HG02970 (cell line): ENCODE measurements at regions not wholly inside any gene's neighbourhood (a gene's known extent, or its start where the extent isn't known, plus 50 kb on each side); places are given as distances from the start of the nearest gene placed in this dataset.

ENCODE experiments used
- ATAC-seq: cut with Tn5 transposase; IDR thresholded peaks from one replicate; pipeline ENCODE4 v1.9.1; 2021; ENCODE audit warnings: mild to moderate bottlenecking, moderate library complexity, moderate number of reproducible peaks; ENCODE audit not compliant: unreplicated experiment, low FRiP score

DNA sequence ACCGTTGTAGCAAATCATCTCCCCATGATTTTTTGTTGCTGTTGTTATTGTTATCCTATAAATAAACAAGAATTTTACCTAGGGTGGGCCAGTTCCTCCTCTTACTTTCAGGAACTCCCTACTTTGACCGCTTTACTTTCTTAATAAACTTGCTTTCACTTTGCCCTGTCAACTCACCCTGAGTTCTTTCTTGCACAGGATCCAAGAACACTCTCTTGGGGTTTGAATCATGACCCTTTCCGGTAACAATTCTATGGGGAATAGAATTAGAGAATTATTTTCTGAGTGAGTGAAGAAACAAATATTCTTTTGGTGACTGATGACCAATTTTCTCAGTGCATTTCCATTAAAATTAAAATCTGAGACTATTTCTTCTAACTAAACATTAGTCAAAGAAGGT is 584.0 kb upstream of the TENM3 start:
- ATAC-seq: no peak

DNA sequence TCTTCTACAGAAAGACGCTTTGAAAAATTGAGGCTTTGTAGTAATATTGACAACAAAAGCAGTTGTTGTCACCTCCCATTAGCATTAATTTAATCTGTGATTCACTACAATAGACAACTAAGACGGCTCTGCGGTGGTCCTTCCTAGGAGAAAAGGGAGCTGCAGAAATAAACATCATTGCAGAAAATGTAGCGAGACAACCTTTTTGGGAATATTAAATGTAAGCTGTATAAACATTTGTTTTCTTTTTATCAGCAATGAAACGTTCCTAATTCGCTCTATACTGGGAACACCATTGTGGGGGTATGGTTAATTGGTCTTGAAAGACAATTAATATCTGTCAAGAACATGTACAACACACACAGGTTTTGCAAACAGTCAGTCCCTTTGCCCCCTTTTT is 583.3 kb upstream of the TENM3 start:
- no peak for ATAC-seq

DNA sequence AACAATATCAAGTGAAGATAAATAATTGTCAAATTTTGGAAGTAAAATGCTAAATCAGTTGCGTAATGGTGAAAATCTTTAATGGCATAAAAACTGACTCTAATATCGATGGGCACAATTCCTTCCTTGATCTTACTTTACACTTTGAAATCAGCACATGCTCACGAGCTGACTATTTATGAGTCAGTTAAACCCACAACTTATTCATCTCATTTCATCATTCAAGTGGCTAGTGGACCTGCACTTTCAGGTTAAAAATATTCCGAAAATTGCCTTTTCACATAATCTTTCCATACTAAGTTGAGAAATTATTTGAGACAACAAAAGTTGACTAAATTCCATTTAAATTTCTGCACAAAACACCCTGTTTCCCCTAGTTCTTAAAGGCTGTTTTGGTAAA is 582.1 kb upstream of the TENM3 start:
- ATAC-seq: no peak

GRCh38 chr4:181661923-181662322 is 581.3 kb upstream of the TENM3 start:
- ATAC-seq: no peak

DNA sequence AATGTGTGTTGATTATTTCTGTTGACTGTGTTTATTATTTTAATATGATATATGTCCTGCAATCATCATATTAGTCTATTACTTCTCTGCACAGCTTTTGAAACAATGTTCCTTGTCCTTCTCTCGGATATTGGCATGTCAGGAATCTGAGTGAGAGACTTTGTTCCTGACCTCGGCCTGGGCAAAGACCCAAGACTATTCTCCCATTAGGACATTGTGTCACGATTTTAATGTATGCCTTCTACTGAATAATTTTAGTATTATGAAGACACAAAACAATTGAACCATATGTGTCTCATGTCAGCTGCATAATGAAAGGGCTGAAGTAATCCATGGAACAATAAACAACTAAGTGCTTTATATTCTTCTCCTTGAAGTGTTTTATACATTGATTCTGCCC is 580.8 kb upstream of the TENM3 start:
- no peak for ATAC-seq

DNA sequence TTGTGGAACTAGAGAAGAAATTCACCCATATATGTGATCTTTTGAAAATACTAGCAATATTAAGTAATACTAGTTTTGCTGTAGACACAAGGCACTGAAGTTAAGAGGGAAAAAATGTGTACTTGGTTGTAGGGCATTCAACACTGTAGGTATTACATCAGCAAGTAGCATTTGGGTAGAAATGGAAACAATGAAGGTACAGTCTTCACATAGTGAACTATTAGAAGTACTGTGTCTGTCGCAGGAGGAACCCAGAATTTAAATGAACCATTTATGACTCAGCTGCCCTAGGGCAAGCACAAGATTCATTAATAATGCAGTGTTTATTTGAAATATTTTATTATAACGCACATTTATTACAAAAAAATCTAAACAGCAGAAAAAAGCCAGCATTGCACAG is 572.7 kb upstream of the TENM3 start:
- ATAC-seq: no peak

DNA sequence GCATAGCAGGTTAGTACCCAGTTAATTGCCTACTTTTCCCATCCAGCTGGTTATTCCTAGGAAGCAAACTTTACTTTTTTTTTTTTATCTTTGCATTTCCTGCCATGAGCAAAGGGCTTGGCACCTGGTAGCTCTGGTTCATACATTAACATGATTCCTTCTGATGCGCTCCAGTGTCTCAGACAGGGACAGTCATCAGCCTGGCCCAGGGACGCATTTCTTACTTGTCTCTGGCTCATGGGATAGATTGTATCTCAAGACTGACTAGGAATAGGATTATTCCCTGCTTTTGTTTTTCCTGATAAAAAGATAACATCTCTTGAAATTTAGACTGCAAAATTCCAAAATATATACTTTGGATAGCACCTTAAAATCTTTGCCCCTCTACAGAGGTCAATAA is 571.5 kb upstream of the TENM3 start:
- ATAC-seq: no peak

- ATAC-seq: no peak
These were observed 570.5 kb upstream of the TENM3 start for GRCh38 chr4:181672751-181673150.

DNA sequence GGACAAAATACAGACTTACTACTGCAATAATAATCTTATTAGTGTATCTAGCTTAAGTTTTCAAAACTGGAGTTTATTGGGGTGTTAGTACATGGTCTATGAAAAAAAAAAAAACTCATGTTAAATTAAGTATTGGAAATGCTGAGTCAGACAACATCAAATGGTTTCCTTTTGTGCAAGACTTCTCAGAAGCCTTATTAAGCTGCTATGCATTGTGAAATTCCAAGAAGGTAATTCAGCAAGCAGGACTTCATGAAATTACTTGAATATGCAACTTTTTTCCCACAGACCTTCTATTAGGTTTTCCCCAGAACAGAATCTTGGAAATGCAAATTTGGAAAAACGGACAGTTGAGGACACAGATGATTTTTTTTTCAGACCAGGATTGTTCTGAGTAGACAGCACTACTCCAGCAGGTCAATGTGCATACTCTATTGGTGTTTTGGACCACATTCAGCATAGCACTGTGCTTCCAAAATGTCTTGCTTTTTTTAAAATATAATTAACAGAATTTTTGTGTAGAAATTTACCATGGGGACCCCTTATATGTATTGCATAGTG is 568.8 kb upstream of the TENM3 start:
- no peak for ATAC-seq

- ATAC-seq: no peak
These were observed 566.7 kb upstream of the TENM3 start for GRCh38 chr4:181676546-181676945.

DNA sequence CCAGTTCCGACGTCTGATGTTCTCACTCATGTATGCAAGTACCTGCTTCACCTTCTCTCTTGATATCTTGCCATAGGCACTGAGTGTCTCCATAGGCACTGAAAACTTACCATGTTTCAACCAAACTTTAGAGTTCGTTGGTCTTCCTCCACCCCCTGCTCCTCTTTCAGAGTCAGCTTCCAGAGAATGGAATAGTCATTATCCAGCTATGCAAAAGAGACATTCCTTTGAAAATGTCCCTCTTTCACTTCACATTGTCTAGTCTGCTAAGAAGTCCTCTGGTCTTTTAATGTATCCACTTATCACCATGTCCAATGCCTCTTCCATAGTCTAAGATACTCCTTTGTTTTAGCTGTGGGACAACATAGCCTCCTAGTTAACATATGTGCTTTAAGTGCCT is 566.0 kb upstream of the TENM3 start:
- no peak for ATAC-seq

DNA sequence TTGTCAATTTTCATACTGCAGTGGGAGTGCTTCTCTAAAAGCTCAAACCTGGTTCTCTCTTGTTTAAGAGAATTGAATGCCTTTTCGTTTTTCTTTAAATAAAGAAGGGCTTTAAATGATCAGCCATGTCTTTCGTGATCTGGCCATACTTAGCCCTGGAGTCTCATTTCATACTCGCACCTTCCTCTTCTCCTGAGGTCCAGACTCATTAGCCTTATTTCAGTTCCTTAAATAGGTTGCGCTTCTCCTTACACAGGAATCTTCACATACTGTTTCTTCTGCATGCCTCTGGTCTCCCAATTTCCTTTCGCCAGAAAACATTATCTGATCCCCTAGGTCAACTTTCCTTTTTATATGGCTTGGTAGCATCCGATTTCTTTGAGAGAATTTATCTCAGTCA is 565.6 kb upstream of the TENM3 start:
- no peak for ATAC-seq

DNA sequence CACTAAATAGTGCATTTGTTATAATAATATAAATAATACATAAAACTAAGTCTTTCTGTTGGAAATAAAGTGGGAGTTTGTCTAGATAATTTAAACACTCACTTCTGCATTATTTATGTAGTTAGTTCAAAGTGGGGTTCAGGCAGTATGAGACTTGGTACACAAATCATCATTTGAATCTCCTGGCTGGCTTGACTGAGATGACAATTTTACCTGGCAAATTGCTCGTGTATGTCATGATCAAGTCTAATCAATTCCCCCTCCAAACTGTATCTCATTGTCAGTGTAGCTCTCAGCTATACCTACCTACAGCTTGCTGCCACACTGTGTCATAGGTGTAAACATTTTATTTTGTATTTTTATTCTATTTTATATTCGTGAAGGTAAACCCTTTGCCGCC is 563.4 kb upstream of the TENM3 start:
- no peak for ATAC-seq

- no peak for ATAC-seq
These were observed 560.7 kb upstream of the TENM3 start for GRCh38 chr4:181682367-181683047.

DNA sequence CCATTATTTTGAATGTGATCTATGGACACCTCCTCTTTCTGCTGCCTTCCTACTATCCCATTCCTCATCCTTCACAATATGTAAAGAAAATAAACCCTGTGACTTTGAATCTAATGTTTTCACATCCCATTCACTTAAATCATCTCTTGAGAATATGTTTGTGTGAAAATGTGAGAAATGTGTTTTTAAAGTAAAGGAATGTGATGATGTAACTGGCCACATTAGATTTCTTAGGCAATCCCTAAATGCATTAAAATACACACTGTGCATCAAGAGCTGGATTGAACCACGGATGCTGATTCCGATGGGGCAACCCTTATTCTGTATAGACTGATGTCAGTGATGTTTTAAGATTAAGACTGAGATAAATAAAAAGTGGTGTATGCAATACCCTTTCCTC is 558.9 kb upstream of the TENM3 start:
- no peak for ATAC-seq

- ATAC-seq: no peak
These were observed 557.7 kb upstream of the TENM3 start for GRCh38 chr4:181685461-181685860.

- ATAC-seq: no peak
These were observed 557.3 kb upstream of the TENM3 start for GRCh38 chr4:181685911-181686310.

DNA sequence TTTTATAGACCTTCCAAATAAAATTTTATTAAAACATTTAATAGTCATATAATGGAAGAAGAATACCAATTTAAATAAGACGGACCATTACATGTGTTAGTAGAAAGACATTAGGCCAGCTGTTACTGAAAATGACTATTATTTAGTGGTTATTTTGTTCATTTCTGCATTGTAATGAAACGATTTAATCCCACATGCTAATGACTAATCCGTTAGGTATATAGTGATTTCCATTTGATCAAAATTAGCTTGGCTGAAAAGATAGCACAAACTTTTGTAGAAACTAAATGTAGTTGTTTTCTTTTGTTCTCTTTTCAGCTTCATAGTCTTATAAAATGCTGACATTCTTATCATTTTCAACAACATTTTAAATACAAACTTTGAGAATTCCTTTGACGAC is 556.1 kb upstream of the TENM3 start:
- no peak for ATAC-seq

DNA sequence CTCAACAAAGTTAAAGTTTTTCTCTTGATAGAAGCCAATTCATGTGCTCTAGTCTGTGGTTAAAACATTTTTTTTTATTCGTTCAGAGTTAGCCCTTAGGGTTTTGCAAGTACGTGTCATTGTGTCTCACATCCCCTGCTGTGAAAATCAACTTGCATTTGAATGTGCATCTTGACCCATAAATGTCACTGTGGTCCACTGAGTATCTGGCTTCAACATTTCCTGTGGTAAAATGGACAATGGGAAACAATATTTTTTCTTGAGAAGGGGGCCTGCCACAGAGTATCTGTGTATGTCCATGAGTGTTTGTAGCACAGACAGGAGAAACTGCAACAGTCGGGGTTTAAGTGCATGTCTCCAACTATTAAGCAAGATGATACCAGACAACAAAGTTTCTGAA is 554.8 kb upstream of the TENM3 start:
- ATAC-seq: no peak

DNA sequence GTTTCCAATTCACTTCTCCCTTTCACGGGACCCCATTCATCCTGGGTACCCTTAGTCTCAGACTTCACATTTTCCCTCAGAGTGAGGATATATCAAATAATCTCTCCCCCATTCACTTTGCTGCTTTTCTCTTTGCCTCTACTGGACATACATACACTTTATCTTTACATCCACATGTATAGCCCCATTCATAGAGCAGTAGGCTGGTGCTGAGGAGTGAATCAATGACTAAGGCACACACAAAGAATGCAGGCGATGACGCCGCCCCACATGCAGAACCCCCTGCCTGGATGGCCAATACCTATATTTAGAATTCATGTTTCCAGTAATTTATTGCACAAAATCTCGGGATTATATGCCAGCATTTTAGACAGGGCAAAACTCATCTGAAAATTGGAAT is 554.3 kb upstream of the TENM3 start:
- ATAC-seq: no peak

GRCh38 chr4:181690498-181690897 is 552.7 kb upstream of the TENM3 start:
- no peak for ATAC-seq

- no peak for ATAC-seq
These were observed 550.2 kb upstream of the TENM3 start for GRCh38 chr4:181692965-181693364.

DNA sequence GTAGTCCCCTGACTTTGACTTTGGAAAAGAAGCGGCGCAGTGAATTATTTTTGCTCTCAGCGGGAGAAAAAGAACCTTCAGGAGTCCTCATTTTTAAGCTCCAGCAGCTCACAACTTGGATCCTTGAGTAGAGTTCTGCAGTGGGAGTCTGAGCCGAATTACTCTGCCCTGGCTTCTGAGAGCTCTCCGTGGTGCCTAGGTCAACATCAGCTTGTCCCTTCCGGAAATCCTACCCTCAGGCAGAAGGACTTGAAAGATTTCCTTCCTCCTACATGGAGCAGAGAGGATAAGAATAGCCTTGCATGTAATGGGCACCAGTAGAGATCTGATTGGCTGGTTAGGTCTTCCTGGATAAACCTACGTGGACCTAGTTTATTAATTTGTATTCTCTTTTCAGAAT is 549.7 kb upstream of the TENM3 start:
- no peak for ATAC-seq
